ENCODE measurements at regions not wholly inside any gene's neighbourhood (a gene's known extent, or its start where the extent isn't known, plus 50 kb on each side); places are given as distances from the start of the nearest gene placed in this dataset.

- TF ChIP-seq, protein P1, sequence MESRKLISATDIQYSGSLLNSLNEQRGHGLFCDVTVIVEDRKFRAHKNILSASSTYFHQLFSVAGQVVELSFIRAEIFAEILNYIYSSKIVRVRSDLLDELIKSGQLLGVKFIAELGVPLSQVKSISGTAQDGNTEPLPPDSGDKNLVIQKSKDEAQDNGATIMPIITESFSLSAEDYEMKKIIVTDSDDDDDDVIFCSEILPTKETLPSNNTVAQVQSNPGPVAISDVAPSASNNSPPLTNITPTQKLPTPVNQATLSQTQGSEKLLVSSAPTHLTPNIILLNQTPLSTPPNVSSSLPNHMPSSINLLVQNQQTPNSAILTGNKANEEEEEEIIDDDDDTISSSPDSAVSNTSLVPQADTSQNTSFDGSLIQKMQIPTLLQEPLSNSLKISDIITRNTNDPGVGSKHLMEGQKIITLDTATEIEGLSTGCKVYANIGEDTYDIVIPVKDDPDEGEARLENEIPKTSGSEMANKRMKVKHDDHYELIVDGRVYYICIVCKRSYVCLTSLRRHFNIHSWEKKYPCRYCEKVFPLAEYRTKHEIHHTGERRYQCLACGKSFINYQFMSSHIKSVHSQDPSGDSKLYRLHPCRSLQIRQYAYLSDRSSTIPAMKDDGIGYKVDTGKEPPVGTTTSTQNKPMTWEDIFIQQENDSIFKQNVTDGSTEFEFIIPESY (IDR thresholded peaks at IDR 0.05; ENCODE audit: borderline replicate concordance, low read depth), result no peak
Observed at GRCh38 chr4:3669553-3669949, 96.6 kb upstream of the ADRA2C start (continued).

GRCh38 chr4:3668825-3669552 lies 97.2 kb upstream of the ADRA2C start:
- Histone ChIP-seq H2AFZ (ENCODE audit: low read depth) (no peak overlapping the region), H3K36me3 (replicated peaks in 1 of 2; ENCODE audit: control insufficient read depth in 1 of 2, insufficient read depth in 2 of 2, low read length in 1 of 2) (no peaks in the 10 kb centered on the region), H3K9ac (no peak overlapping the region), H3K4me2 (no peak overlapping the region), H3K4me3 (ENCODE audit: low read depth in 2 of 2, low read length in 1 of 2) (no peak overlapping the region), H3F3A (replicated peaks; ENCODE audit: insufficient read depth) (no peaks in the 10 kb centered on the region), H3K9me2 (no peaks in the 10 kb centered on the region), H3K79me2 (ENCODE audit: insufficient read depth) (no peaks in the 10 kb centered on the region), H3K27me3 (ENCODE audit: insufficient read depth) (no peaks in the 10 kb centered on the region), H3K9me3 (no peaks in the 10 kb centered on the region), H3K27ac (ENCODE audit: low read depth in 2 of 2, low read length in 1 of 2) (no peak overlapping the region), H4K20me1 (ENCODE audit: insufficient read depth) (no peaks in the 10 kb centered on the region), H3K4me1 (ENCODE audit: control insufficient read depth in 1 of 2, insufficient read depth in 2 of 2, low read depth in 1 of 2, low read length in 1 of 2) (peaks cover 0 to 12% of the 10 kb centered on the region in 2 experiments; a peak in 1 of 4 replicates)
- no peak for DNase-seq
- WGBS (ENCODE audit: low lambda C conversion rate), result 53% methylated on average over 19 of the region's 27 CpGs
- TF ChIP-seq JUND (IDR thresholded peaks at IDR 0.05) (no peak), TCF12 (IDR thresholded peaks at IDR 0.05) (no peak), RCOR1 (IDR thresholded peaks at IDR 0.05; ENCODE audit: low read length) (no peak)
- ChIA-PET CTCF (no interaction called here), POLR2A (no interaction called here)

DNA sequence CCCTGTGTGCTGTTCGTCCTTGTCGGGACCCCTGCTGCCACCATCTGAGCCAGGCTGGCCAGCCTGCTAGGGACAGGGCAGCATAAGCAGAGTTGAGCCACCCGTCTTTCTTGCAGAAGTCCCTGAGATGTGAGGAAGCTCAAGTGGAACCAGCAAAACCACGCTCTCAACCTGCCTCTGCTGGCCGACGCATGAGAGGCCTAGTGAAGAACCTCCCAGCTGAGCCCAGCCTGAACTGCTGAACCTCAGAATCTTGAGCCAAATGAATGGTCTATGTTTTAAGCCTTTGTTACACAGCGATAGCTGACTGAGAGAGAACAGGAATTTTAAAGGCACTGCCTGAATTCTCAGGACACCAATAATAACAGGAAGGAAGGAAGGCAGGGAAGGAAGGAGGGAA lies 98.9 kb upstream of the ADRA2C start:
- no peak overlapping the region for H3K4me3 ChIP-seq (ENCODE audit: low read depth in 2 of 2, low read length in 1 of 2)
- WGBS (ENCODE audit: low lambda C conversion rate), result 56% methylated on average over 7 of the region's 7 CpGs
- CTCF ChIA-PET, result interaction anchor here (1.3 kb wide), 1 partner anchor 9 kb away, joined by 5 read pairs; no protein-coding TSS in a partner anchor

More for the DNA sequence above, 98.9 kb upstream of the ADRA2C start:
- no peak overlapping the region for H2AFZ ChIP-seq (ENCODE audit: low read depth)
- no peaks in the 10 kb centered on the region for H4K20me1 ChIP-seq (ENCODE audit: insufficient read depth)
- DNase-seq, result no peak
- H3K9me3 ChIP-seq, result no peaks in the 10 kb centered on the region
- H3K9me2 ChIP-seq, result no peaks in the 10 kb centered on the region
- no peak for TF ChIP-seq CHD2 (IDR thresholded peaks at IDR 0.05; ENCODE audit: low read length, partially characterized antibody)
- TF ChIP-seq USF1 (IDR thresholded peaks at IDR 0.05; ENCODE audit: borderline replicate concordance, low read depth), result no peak
- no peak for TF ChIP-seq FOXJ3 (CRISPR knock-in tag; IDR thresholded peaks at IDR 0.05)
- no peak for TF ChIP-seq EZH2phosphoT487 (IDR thresholded peaks at IDR 0.05; ENCODE audit: borderline replicate concordance, low read depth)
- no peak for TF ChIP-seq TAF1 (IDR thresholded peaks at IDR 0.05; ENCODE audit: borderline replicate concordance, low read depth, low read length)
- TF ChIP-seq TEAD4 (IDR thresholded peaks at IDR 0.05; ENCODE audit: borderline replicate concordance, insufficient read depth), result no peak
- TF ChIP-seq REST (IDR thresholded peaks at IDR 0.05; ENCODE audit: low read depth, low read length), result no peak
- no peak for TF ChIP-seq GABPA (IDR thresholded peaks at IDR 0.05; ENCODE audit: low read depth)
- no peak for TF ChIP-seq TCF12 (IDR thresholded peaks at IDR 0.05)
- no peak for TF ChIP-seq USF2 (IDR thresholded peaks at IDR 0.05; ENCODE audit: borderline replicate concordance, low read depth, low read length)
- no peak for TF ChIP-seq FOSL2 (IDR thresholded peaks at IDR 0.05; ENCODE audit: borderline replicate concordance, low read depth)
- TF ChIP-seq NFIC (IDR thresholded peaks at IDR 0.05; ENCODE audit: borderline replicate concordance), result no peak
- no peak for TF ChIP-seq GATA2 (CRISPR knock-in tag; IDR thresholded peaks at IDR 0.05)
- no peak for TF ChIP-seq RCOR1 (IDR thresholded peaks at IDR 0.05; ENCODE audit: low read length)
- TF ChIP-seq RXRA (IDR thresholded peaks at IDR 0.05; ENCODE audit: borderline replicate concordance, low read depth), result no peak
- no peak for TF ChIP-seq JUND (IDR thresholded peaks at IDR 0.05)
- POLR2A ChIA-PET, result no interaction called here
- H3K27me3 ChIP-seq (ENCODE audit: insufficient read depth), result no peaks in the 10 kb centered on the region
- peaks cover 0 to 19% of the 10 kb centered on the region in 2 experiments; a peak in 1 of 4 replicates for H3K4me1 ChIP-seq (ENCODE audit: control insufficient read depth in 1 of 2, insufficient read depth in 2 of 2, low read depth in 1 of 2, low read length in 1 of 2)
- no peak overlapping the region for H3K9ac ChIP-seq
- H3K27ac ChIP-seq (ENCODE audit: low read depth in 2 of 2, low read length in 1 of 2), result no peak overlapping the region
- no peaks in the 10 kb centered on the region for H3K79me2 ChIP-seq (ENCODE audit: insufficient read depth)
- no peaks in the 10 kb centered on the region for H3F3A ChIP-seq (replicated peaks; ENCODE audit: insufficient read depth)
- no peak overlapping the region for H3K4me2 ChIP-seq
- H3K36me3 ChIP-seq (replicated peaks in 1 of 2; ENCODE audit: control insufficient read depth in 1 of 2, insufficient read depth in 2 of 2, low read length in 1 of 2), result no peaks in the 10 kb centered on the region
